ENCODE measurements at regions not wholly inside any gene's neighbourhood (a gene's known extent, or its start where the extent isn't known, plus 50 kb on each side); places are given as distances from the start of the nearest gene placed in this dataset.

GRCh38 chr6:165791876-165792437 is 128.9 kb upstream of the PDE10A start:
- dilution Hi-C loops (cut with MboI; ENCODE audit: extremely low pct_ligation_motif_present, low sequenced_read_pairs) (no loop called here), intact Hi-C loops (cut with micrococcal nuclease) (no loop called here)
- Histone ChIP-seq H3K9ac (replicated peaks; ENCODE audit: extremely low read depth, insufficient read depth, low read length) (no peak overlapping the region), H3K27ac (ENCODE audit: insufficient read depth, low read depth, low read length) (no peak overlapping the region), H3K9me3 (replicated peaks; ENCODE audit: control insufficient read depth, insufficient read depth, low read length) (no peaks in the 10 kb centered on the region), H3K4me2 (ENCODE audit: insufficient read depth, low read length) (no peak overlapping the region), H3K27me3 (ENCODE audit: control insufficient read depth in 2 of 2, insufficient read depth in 2 of 2, low read length in 2 of 2) (peaks cover 0 to 2% of the 10 kb centered on the region in 2 experiments), H3K4me3 (replicated peaks in 1 of 3; ENCODE audit: insufficient read depth in 1 of 3, low read depth in 1 of 3, low read length in 3 of 3) (no peak overlapping the region), H3K4me1 (ENCODE audit: control insufficient read depth, extremely low read depth, insufficient read depth, low read length) (no peaks in the 10 kb centered on the region), H2AFZ (ENCODE audit: low read depth, low read length) (no peak overlapping the region), H3K36me3 (ENCODE audit: control insufficient read depth in 2 of 2, extremely low read depth in 1 of 2, insufficient read depth in 2 of 2, low read length in 2 of 2) (no peaks in the 10 kb centered on the region), H3K79me2 (ENCODE audit: control insufficient read depth, insufficient read depth, low read length) (no peaks in the 10 kb centered on the region), H3K9me1 (replicated peaks; ENCODE audit: control insufficient read depth, extremely low read depth, insufficient read depth, low read length) (no peaks in the 10 kb centered on the region), H4K20me1 (replicated peaks; ENCODE audit: control insufficient read depth, extremely low read depth, insufficient read depth, low read length) (no peaks in the 10 kb centered on the region)
- no peak for FAIRE-seq
- POLR2A ChIA-PET: no interaction called here
- no peak for TF ChIP-seq GATA2 (IDR thresholded peaks at IDR 0.05; ENCODE audit: insufficient read depth, insufficient read length, low read depth, low read length)
- TF ChIP-seq MAX (IDR thresholded peaks at IDR 0.05; ENCODE audit: insufficient read depth, insufficient read length): no peak
- no peak for TF ChIP-seq POLR2A (IDR thresholded peaks at IDR 0.05; ENCODE audit: low read depth, low read length)
- no peak for TF ChIP-seq FOS (IDR thresholded peaks at IDR 0.05; ENCODE audit: borderline replicate concordance, insufficient read depth, low read length)
- TF ChIP-seq CTCF (IDR thresholded peaks at IDR 0.05; ENCODE audit: extremely low read depth in 1 of 2, insufficient read depth in 1 of 2, low read depth in 1 of 2, low read length in 2 of 2): no peak
- no peak for TF ChIP-seq JUN (IDR thresholded peaks at IDR 0.05; ENCODE audit: borderline replicate concordance, insufficient read depth, insufficient read length, low read depth)
- TF ChIP-seq EZH2 (IDR thresholded peaks at IDR 0.05; ENCODE audit: borderline replicate concordance, low read depth, low read length, severe bottlenecking): no peak
- TF ChIP-seq POLR2AphosphoS5 (IDR thresholded peaks at IDR 0.05; ENCODE audit: insufficient read depth, low read depth, low read length): no peak
- no peak for TF ChIP-seq MYC (IDR thresholded peaks at IDR 0.05; ENCODE audit: low read depth, low read length)
- DNase-seq (ENCODE audit: low read depth, low spot score): no peak
- CTCF ChIA-PET: no interaction called here
- BruUV-seq (replicated peaks): no TSS peak

Data from endothelial cell of umbilical vein (primary cell).